NCI-H1092 (cell line): ENCODE measurements at regions not wholly inside any gene's neighbourhood (a gene's known extent, or its start where the extent isn't known, plus 50 kb on each side); places are given as distances from the start of the nearest gene placed in this dataset.
"Not testable (repeated sequence)": the region's sequence is repeated elsewhere in the genome, so short reads cannot be mapped to it uniquely, and the experiment has no call there.

Experiments used
- DNase-seq: peaks from one replicate; lab custom pipeline; 2025; lab: John Stamatoyannopoulos, UW

DNA sequence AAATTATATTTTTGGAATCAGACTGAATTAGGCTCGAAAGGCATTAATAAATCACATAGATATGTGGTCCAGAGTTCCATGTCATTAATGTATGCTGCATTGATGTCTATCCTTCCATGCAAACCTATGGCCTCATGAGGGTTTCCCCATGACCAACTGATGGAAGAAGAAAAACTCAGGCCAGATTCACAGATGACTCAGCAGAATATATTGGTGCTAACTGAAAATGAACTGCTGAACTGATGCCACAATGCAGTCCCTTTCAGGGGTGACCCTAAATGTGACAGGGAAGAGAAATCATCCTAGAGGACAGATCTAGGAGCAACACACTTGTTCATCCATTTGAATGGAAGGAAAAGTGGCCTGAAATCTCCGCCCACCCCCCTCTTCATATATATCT is 110.5 kb upstream of the KCND3 start:
- no peak for DNase-seq

DNA sequence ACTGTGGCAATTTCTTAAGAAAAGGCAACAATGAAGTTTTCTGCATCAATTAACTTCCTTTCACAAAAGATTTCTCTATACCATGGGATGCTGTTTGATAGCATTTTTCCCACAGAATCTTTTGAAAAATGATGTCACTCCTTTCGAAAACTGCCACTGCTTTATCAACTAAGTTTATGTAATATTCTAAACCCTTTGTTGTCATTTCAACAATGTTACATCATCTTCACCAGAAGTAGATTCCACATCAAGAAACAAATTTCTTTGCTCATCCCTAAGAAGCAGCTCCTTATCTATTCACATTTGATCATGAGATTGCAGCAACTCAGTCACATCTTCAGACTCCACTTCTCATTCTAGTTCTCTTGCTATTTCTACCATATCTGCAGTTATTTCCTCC is 116.1 kb upstream of the KCND3 start:
- no peak for DNase-seq

DNA sequence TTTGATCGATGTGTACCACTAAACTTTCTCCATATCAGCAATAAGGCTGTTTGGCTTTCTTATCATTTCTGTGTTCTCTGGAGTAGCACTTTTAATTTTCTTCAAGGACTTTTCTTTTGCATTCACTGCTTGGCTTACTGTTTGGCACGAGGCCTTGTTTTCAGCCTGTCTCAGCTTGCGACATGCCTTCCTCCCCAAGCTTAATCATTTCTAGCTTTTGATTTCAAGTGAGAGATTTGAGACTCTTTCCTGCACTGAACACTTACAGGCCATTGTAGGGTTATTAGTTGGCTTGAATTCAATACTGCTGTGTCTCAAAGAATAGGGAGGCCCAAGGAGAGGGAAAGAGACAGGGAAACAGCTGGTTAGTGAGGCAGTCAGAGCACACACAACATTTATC is 120.6 kb upstream of the KCND3 start:
- DNase-seq: no peak

DNA sequence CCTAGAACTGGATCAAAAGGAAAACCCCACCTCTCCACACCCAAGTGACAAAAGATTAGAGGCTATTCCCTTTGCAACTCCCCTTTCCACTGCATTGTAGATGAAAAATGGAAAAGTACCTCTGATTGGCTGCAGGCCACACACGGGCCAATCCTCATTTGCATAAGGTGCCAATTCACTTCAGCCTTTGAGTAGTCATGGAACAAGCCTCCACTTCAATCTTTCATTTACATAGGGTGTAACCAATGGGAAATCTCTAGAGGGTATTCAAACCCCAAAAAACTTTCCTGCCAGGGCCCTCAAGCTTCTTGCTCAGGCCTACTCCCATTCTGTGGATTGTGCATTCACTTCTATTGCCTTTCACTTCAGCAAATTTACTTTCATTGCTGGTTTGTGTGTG is 122.3 kb upstream of the KCND3 start:
- DNase-seq: no peak

DNA sequence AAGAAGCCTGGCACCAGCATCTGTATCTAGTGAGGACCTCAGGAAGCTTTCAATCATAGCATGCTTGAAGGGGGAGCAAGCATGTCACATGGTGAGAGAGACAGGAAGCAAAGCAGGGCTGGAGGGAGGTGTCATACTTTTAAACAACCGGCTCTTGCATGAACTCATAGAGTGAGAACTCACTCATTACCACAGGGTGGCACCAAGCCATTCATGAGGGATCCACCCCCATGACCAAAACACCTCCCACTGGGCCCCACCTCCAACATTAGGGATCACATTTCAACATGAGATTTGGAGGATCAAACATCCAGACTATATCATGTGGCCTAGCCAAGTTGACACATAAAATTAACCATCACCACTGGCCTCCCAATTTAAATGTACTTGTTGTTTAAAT is 125.1 kb upstream of the KCND3 start:
- no peak for DNase-seq

GRCh38 chr1:112126598-112126997 is 137.1 kb upstream of the KCND3 start:
- DNase-seq: no peak

DNA sequence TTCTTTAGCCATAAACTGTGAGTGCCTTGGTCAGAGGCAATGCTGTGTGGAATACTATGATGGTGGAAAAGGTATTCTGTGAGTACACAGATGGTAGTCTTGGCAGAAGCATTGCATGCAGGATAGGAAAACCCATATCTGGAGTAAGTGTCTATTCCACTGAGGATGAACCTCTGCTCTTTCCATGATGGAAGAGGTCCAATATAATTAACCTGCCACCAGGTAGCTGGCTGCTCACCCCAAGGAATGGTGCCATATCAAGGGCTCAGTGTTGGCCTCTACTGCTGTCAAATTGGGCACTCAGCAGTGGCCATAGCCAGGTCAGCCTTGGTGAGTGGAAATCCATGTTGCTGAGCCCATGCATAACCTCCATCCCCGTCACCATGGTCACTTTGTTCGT is 138.1 kb upstream of the KCND3 start:
- DNase-seq: not testable (repeated sequence)

GRCh38 chr1:112133487-112133886 is 144.0 kb upstream of the KCND3 start:
- no peak for DNase-seq

GRCh38 chr1:112140743-112141142 is 151.3 kb upstream of the KCND3 start:
- DNase-seq: no peak

GRCh38 chr1:112141301-112141700 is 151.8 kb upstream of the KCND3 start:
- DNase-seq: no peak

- no peak for DNase-seq
Measured at GRCh38 chr1:112141923-112142322, 152.5 kb upstream of the KCND3 start.

DNA sequence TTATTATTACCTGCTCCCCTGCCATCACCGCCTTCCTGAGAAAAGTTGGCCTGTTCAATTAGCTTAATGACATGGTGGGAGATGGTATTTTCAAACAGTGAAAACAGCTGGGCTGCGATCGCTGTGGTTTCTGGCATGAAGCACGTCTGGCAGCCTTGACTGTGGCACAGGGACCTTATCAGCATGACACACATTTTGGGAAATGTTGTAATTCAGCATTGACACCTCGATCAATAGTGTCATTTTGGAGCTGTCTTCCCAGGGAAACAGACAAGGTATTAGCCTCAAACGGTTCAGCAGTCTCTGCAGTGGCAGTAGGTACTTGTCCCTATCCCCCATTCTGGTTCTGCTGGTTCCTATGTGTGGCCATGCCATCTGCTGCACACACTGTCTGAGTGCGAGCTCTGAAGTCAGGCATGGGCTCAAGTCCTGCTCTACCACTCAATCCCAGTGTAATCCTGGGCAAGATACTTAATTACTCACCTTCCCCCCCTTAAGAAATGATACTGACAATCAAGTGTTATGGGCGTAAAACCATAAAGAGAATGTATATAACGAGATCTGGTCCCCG is 154.5 kb upstream of the KCND3 start:
- no peak for DNase-seq

GRCh38 chr1:112144733-112145426 is 155.4 kb upstream of the KCND3 start:
- DNase-seq: no peak

- no peak for DNase-seq
Measured at GRCh38 chr1:112146201-112146715, 156.8 kb upstream of the KCND3 start.

GRCh38 chr1:112160214-112160613 is 170.7 kb upstream of the KCND3 start:
- DNase-seq: not testable (repeated sequence)

- no peak for DNase-seq
Measured at GRCh38 chr1:112165375-112165774, 175.9 kb upstream of the KCND3 start.

- DNase-seq: no peak
Measured at GRCh38 chr1:112169517-112169916, 180.0 kb upstream of the KCND3 start.

- no peak for DNase-seq
Measured at GRCh38 chr1:112172294-112172882, 182.9 kb upstream of the KCND3 start.

DNA sequence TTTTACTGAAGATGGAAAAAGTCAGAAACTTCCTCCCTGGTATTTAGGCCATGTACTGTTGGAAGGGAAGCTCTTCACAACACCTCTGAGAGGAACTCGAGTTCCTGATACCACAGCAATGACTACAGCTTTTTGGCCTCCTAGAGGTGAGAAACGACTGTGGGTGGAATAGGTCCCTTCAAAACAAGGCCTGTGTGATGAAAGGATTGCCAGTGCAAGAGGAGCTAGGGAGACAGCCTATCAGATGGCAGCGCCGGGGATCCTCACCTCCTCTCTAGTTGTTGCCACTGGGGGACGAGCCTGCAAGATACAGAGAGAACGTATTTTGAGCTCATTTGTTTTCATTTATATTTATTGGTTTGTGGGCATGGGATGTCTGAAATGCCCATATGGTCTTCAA is 187.8 kb upstream of the KCND3 start:
- DNase-seq: no peak

DNA sequence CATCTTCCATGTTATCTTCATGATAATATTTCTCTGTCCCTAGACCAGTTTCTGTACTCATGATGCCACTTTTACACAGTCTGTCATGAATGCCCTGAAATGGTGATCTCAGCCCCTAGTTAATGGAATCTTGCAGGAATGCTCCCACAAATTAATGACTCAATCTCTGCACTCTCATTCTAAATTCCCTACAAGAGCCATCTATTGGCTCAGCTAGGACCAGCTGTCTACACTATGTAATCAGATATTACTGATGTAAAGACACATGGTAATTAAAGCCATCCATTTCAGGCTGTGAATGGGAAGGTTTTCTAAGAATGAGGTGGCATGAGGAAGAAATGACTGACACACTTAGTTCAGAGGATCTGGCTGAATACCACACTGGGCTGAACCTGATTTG is 199.1 kb upstream of the KCND3 start:
- no peak for DNase-seq

DNA sequence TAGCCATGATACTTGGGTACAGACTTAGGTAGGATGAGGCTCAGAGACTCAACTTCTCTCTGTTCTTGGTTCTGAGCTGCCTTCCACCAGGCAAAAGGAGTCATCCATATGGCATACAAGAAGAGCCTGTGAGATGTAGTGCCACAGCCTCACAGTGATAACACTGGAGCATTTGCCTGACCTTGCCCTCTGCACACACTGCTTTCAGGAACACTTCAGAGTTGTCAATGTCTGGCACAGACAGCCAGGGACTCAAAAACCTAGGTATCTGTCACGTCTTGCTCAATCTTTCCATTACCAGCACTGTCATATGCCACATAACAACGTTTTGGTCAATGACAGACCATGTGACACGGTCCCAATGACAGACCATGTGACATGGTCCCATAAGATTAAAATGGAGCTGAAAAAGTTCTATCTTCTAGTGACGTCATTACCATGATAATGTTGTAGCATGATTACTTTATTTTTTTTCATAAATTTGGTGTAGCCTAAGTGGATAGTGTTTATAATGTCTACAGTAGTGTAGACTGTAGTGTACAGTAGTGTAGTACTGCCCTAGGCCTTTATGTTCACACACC is 199.9 kb upstream of the CTTNBP2NL start:
- DNase-seq: no peak

GRCh38 chr1:112196731-112197130 is 199.3 kb upstream of the CTTNBP2NL start:
- DNase-seq: no peak

GRCh38 chr1:112209493-112209892 is 186.5 kb upstream of the CTTNBP2NL start:
- no peak for DNase-seq
